Ecto neural progenitor cell (in vitro differentiated cells): ENCODE measurements at regions not wholly inside any gene's neighbourhood (a gene's known extent, or its start where the extent isn't known, plus 50 kb on each side); places are given as distances from the start of the nearest gene placed in this dataset.

ENCODE experiments used
- DNase-seq: peaks from one replicate; pipeline ENCODE4 v3.0.0-alpha.2; 2018; ENCODE audit warnings: low spot score

DNA sequence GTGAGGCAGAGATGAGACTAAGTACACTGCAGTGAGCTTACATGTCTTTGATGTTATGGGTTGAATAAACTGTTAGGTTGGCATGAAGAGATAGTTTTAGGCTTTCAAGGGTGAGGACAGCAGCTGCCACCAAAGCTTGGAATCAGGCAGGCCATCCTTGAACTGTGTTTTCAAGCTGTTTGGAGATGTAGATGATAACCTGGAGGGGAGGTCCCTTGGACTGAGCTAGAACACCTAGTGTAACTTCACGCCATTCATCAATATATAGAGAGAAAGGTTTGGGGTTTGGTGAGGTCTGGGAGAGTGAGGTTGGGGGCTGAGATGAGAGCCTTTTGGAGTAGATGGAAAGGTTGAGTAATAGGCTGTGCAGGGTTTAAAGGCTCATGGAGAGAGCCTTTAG, 2447.0 kb downstream of the TP53TG3F start:
- no peak for DNase-seq

DNA sequence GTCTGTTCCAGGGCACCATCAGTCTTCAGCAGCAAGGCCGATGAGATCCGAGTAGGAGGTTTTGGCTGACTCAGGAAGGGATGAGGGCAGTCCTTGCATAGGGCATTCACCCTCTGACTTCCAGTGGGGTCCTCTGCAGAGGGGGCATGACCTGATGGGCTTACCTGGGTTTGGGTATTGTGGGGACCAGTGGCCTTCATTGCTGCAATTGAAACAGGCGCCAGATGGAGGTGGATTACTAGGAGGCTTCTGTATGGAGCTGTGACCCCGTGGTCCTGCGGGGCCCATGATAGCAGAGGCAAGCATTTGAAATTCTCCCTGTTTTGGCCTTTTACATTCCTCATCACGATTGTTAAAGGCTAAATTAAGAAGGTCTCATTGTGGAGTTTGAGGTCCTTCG, 2448.7 kb downstream of the TP53TG3F start:
- no peak for DNase-seq

DNA sequence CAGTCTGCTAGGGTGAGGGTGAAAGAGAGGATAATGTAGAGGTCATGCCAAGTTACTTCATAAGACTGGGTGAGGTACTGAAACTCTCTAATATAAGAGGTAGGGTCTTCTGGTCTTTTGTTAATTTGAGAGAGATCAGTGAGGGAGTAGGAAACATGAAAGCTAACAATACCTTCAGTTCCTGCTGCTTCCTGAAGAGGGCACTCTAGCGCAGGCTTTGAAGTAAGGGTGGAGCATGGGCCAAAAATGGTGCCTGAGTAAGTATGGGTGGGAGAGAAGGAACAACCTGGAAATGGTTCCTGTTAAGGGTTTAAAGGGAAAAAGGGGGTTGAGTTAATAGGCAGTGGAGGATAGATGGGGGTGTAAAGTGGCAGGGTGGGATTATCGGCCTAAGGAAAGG, 2449.5 kb downstream of the TP53TG3F start:
- DNase-seq = no peak

DNA sequence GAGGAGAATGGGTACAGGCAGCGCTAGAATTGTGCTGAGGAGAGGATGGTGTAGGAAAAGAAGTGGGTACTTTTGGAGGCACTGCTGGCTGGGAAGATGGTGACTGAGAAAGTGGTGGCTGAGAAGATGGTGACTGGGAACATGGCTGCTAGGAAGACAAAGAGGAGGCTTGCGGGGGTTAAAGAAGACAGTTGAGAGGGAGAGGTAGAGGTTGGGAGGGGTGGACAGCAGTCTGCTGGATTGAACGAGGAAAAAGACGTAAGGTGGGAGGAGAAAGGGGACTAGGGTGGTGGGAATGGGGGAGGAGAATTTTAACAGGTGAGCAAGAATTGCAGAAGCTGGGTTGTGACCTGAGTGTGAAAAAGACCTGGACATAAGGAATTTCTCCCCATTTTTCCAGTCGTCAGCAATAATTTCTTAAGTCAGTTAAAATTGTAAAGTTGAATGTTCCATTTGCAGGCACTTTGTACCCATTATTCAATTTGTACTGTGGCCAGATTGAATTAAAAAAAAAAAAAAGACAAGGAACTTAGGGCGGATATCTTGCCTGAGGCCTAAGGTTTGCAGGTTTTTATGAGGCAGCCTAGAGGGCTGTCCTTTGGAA, 2450.0 kb downstream of the TP53TG3F start:
- no peak for DNase-seq

DNA sequence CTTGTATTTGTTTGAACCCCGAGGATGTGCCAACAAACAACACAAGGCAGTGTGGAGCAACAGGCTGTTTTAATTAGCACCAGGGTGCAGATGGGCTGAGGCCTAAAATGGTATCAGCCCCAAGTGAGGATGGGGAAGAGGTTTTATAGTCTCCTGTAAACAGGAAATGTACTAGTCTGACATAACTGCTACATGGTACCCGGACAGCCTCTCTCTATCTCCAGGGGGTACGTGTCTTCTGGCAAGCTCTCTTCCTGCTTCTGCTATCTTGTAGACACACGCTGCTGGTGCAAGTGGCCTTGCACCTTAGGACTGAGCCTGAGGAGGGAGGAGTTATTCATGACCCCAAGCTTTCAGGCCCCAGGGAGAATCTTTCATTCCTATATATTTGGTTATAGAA, 2451.0 kb downstream of the TP53TG3F start:
- no peak for DNase-seq

DNA sequence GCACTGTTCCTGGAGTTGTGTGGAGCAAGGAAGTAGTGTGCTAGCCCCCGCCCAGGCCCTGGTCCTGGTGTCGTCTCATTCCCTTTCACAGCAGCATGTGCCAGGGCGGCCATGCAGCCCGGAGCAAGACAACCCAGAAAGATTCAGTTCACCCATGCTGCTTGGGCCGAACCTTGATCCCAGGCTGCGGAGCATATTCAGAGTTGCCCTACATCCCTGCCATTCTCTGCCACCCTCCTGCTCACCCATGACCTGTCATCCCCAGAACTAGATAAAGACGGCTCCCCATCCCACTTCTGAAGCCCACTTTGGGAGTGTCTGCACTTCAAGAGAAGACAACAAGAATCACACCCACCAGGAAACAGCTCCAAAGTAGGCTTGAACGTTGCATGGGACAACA, 2452.5 kb downstream of the TP53TG3F start:
- no peak for DNase-seq

DNA sequence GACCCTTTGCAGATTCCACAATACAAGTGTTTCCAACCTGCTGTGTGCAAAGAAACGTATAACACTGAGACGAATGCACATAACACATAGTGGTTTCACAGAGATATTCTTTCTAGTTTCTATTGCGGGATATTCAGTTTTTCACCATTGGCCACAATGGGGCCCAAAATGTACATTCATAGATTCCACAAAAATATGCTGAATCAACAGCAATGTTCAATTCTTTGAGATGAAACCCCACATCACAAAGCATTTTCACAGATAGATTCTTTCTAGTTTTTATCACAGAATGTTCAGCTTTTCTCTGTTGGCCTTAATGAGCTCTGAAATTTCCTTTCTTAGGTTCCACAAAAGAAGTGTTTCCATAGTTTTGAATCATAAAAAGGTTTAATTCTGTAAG, 2472.3 kb downstream of the TP53TG3F start:
- DNase-seq = no peak
